GM10266 (cell line): ENCODE measurements at regions not wholly inside any gene's neighbourhood (a gene's known extent, or its start where the extent isn't known, plus 50 kb on each side); places are given as distances from the start of the nearest gene placed in this dataset.

ENCODE experiments used
- DNase-seq: peaks from one replicate; pipeline ENCODE4 v3.0.0; 2012; ENCODE audit errors: extremely low spot score
- TF ChIP-seq, protein P1 (sequence below): IDR thresholded peaks from 2 replicates; pipeline ENCODE4 v1.5.1; 2012; ENCODE audit warnings: mild to moderate bottlenecking, low read depth; ENCODE audit not compliant: control insufficient read depth, insufficient read depth; ENCODE audit errors: missing control alignments

- no peak for DNase-seq
- TF ChIP-seq, protein P1, sequence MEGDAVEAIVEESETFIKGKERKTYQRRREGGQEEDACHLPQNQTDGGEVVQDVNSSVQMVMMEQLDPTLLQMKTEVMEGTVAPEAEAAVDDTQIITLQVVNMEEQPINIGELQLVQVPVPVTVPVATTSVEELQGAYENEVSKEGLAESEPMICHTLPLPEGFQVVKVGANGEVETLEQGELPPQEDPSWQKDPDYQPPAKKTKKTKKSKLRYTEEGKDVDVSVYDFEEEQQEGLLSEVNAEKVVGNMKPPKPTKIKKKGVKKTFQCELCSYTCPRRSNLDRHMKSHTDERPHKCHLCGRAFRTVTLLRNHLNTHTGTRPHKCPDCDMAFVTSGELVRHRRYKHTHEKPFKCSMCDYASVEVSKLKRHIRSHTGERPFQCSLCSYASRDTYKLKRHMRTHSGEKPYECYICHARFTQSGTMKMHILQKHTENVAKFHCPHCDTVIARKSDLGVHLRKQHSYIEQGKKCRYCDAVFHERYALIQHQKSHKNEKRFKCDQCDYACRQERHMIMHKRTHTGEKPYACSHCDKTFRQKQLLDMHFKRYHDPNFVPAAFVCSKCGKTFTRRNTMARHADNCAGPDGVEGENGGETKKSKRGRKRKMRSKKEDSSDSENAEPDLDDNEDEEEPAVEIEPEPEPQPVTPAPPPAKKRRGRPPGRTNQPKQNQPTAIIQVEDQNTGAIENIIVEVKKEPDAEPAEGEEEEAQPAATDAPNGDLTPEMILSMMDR, result no peak
Measured at GRCh38 chr2:41924709-41925408, 123.0 kb upstream of the PKDCC start.

DNA sequence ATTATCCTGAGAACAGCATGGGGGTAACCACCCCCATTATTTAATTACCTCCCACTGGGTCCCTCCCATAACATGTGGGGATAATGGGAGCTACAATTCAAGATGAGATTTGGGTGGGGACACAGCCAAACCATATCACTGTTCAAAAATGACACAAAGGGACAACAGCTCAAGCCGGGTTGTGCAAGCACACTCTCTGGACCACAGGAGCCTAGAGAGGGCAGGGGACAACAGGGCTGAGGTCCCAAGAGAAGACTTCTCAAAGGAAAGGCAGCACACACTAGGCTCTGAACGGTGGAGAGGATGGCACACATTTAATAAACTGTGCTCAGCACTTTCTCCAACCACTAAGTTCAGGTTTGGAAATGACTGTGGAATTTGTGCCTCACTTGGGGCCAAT, 122.1 kb upstream of the PKDCC start:
- DNase-seq, result no peak
- TF ChIP-seq, protein P1, result no peak

- DNase-seq, result no peak
- TF ChIP-seq, protein P1, result no peak
Measured at GRCh38 chr2:41926614-41927580, 120.9 kb upstream of the PKDCC start.

GRCh38 chr2:41927581-41928264, 120.1 kb upstream of the PKDCC start:
- TF ChIP-seq, protein P1, result no peak
- no peak for DNase-seq

DNA sequence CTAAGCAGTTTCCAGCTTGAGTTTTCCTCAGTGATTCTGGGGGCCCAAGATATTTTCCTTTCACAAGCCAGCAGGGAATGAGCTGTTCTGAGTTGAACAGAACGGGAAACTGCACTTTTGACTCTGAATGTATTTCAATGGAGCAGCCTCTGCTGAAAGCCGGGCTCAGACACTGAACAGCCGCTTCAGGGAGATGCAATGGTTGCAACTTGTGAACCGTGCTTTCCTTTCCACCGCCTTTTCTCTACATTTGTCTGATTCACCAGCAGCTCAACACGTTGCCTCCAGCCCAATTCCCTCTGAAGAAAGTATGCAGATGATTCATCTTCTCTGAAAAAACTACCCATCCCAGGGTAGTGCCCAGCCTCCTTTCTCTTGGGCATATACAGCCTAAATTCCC, 119.3 kb upstream of the PKDCC start:
- TF ChIP-seq, protein P1, result no peak
- no peak for DNase-seq

DNA sequence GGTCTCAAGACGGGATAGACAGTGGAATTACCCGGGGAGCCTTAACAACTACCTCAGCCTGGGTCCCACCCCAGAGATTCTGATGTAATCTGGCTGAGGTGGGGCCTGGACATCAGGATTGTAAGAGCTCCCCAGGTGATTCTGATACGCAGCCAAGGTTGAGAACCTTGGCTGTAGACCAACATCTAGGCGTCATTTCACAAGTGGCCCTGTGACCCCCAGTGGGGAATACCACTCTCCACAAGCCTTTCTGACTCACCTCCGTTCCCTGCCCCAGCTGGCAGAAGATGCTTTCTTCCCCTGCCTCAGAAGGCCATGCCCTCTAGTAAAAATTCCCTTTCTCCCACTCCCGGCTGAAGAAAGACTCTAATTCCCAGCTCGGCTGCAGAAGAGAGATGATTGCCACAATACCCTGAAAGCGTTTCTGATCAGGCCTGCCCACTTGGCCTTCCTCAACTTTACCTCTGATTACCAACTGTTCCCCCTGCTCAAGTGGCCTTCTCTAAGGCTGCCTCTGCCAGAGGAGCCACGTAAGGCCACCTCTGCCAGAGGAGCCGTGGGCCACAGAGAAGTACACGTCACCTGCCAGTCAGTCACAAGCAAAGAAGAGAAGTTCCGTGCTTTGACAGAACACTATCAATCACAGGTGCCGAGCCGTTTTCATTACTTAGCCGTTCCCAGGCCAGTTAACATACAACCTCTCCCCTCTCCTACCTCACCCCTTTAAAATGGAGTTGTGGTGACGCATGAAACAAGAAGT, 116.8 kb upstream of the PKDCC start:
- TF ChIP-seq, protein P1, result no peak
- DNase-seq, result no peak
